HEK293 (cell line): ENCODE measurements at regions not wholly inside any gene's neighbourhood (a gene's known extent, or its start where the extent isn't known, plus 50 kb on each side); places are given as distances from the start of the nearest gene placed in this dataset.
A peak's percentile ranks its signal among the peaks of the same experiment; 100 is the strongest.

Experiments used
- CTCF ChIA-PET: fragments of 350-600 bp; formaldehyde crosslinking; extraction: SDS; loops from one replicate; lab custom pipeline; 2021; ENCODE audit warnings: antibody characterized with exemption; lab: Yijun Ruan, JAX
- POLR2A ChIA-PET: fragments of 300-600 bp; formaldehyde crosslinking; extraction: SDS; loops from one replicate; lab custom pipeline; 2020; ENCODE audit warnings: antibody characterized with exemption, inconsistent platforms; lab: Yijun Ruan, JAX
- H3K27ac ChIP-seq: fragments of 200-500 bp; sonication (Bioruptor generic); 2 replicates; pipeline ENCODE4 v1.5.1; 2014; ENCODE audit warnings: low read depth, low read length, control low read depth, inconsistent platforms; ENCODE audit errors: extremely low read depth
- H3K36me3 ChIP-seq, 2 experiments: fragments of 200-500 bp in 1 of 2; sonication (Bioruptor generic) in 1 of 2; 1 replicate in 1 of 2; 2 replicates in 1 of 2; pipeline ENCODE4 v1.5.1; 2014 to 2017; ENCODE audit warnings: inconsistent platforms in 2 of 2, low read length in 2 of 2; ENCODE audit not compliant: control insufficient read depth in 2 of 2, insufficient read depth in 1 of 2
- H3K4me1 ChIP-seq: fragments of 200-500 bp; sonication (Bioruptor generic); 2 replicates; pipeline ENCODE4 v1.5.1; 2014; ENCODE audit warnings: mild to moderate bottlenecking, low read length, inconsistent platforms; ENCODE audit not compliant: control insufficient read depth, insufficient read depth
- H3K4me3 ChIP-seq: 2 replicates; pipeline ENCODE4 v1.5.1; 2011; ENCODE audit warnings: low read depth, mild to moderate bottlenecking, control low read depth, low read length, moderate library complexity
- H3K9me3 ChIP-seq: fragments of 200-500 bp; sonication (Bioruptor generic); 2 replicates; pipeline ENCODE4 v1.5.1; 2014; ENCODE audit warnings: low read depth, low read length, inconsistent platforms; ENCODE audit not compliant: control insufficient read depth, insufficient read depth
- EGR2 ChIP-seq: fragments of 450-650 bp; formaldehyde crosslinking; IDR thresholded peaks from 2 replicates; pipeline ENCODE4 v1.5.1; 2016; ENCODE audit warnings: low read depth, missing biosample characterization, missing genetic modification characterization
- ELK4 ChIP-seq: IDR thresholded peaks from 2 replicates; pipeline ENCODE4 v1.6.1; 2011; ENCODE audit warnings: mild to moderate bottlenecking, low read depth, low read length, borderline replicate concordance
- GFI1B ChIP-seq: fragments of 450-650 bp; formaldehyde crosslinking; IDR thresholded peaks from 2 replicates; pipeline ENCODE4 v1.5.1; 2016; ENCODE audit warnings: missing biosample characterization, missing genetic modification characterization
- KLF10 ChIP-seq: fragments of 450-650 bp; IDR thresholded peaks from 2 replicates; pipeline ENCODE4 v1.5.1; 2018; ENCODE audit warnings: missing biosample characterization, mild to moderate bottlenecking, missing genetic modification characterization
- MZF1 ChIP-seq: fragments of 450-650 bp; formaldehyde crosslinking; IDR thresholded peaks from 2 replicates; pipeline ENCODE4 v1.5.1; 2017; ENCODE audit warnings: missing biosample characterization, missing genetic modification characterization, borderline replicate concordance
- PBX3 ChIP-seq: sonication (generic); formaldehyde crosslinking; IDR thresholded peaks from 2 replicates; pipeline ENCODE4 v1.8.1; 2022; ENCODE audit warnings: mild to moderate bottlenecking, moderate library complexity, missing genetic modification reagents
- PRDM2 ChIP-seq: fragments of 450-650 bp; formaldehyde crosslinking; IDR thresholded peaks from 2 replicates; pipeline ENCODE4 v1.5.1; 2016; ENCODE audit warnings: missing biosample characterization, missing genetic modification characterization, borderline replicate concordance
- TRIM28 ChIP-seq: IDR thresholded peaks from 2 replicates; pipeline ENCODE4 v1.6.1; 2011; ENCODE audit warnings: low read length, control low read depth, borderline replicate concordance
- TSHZ1 ChIP-seq: fragments of 450-650 bp; formaldehyde crosslinking; IDR thresholded peaks from 2 replicates; pipeline ENCODE4 v1.5.1; 2016; ENCODE audit warnings: missing biosample characterization, missing genetic modification characterization, borderline replicate concordance
- ZNF175 ChIP-seq: fragments of 450-650 bp; formaldehyde crosslinking; IDR thresholded peaks from 2 replicates; pipeline ENCODE4 v1.5.1; 2016; ENCODE audit warnings: missing biosample characterization, missing genetic modification characterization
- ZNF18 ChIP-seq: fragments of 450-650 bp; formaldehyde crosslinking; IDR thresholded peaks from 2 replicates; pipeline ENCODE4 v1.5.1; 2016; ENCODE audit warnings: missing biosample characterization, missing genetic modification characterization
- ZNF266 ChIP-seq: fragments of 450-650 bp; formaldehyde crosslinking; IDR thresholded peaks from 2 replicates; pipeline ENCODE4 v1.5.1; 2016; ENCODE audit warnings: missing biosample characterization, missing genetic modification characterization, low read depth
- ZNF292 ChIP-seq: fragments of 450-650 bp; formaldehyde crosslinking; IDR thresholded peaks from 2 replicates; pipeline ENCODE4 v1.5.1; 2016; ENCODE audit warnings: low read depth, missing biosample characterization, missing genetic modification characterization, borderline replicate concordance
- ZNF341 ChIP-seq: fragments of 450-650 bp; formaldehyde crosslinking; IDR thresholded peaks from 2 replicates; pipeline ENCODE4; 2016; ENCODE audit warnings: low read depth, missing biosample characterization, missing genetic modification characterization
- ZNF350 ChIP-seq: fragments of 450-650 bp; formaldehyde crosslinking; IDR thresholded peaks from 2 replicates; pipeline ENCODE4 v1.5.0; 2017; ENCODE audit warnings: missing biosample characterization, mild to moderate bottlenecking, missing genetic modification characterization
- ZNF639 ChIP-seq: fragments of 450-650 bp; formaldehyde crosslinking; IDR thresholded peaks from 2 replicates; pipeline ENCODE4 v1.5.1; 2016; ENCODE audit warnings: missing biosample characterization, missing genetic modification characterization
- ZNF664 ChIP-seq: fragments of 450-650 bp; formaldehyde crosslinking; IDR thresholded peaks from 2 replicates; pipeline ENCODE4 v1.5.1; 2016; ENCODE audit warnings: missing biosample characterization, missing genetic modification characterization
- ZNF677 ChIP-seq: fragments of 450-650 bp; IDR thresholded peaks from 2 replicates; pipeline ENCODE4 v1.5.0; 2018; ENCODE audit warnings: missing biosample characterization, mild to moderate bottlenecking, missing genetic modification characterization, moderate library complexity
- ZNF837 ChIP-seq: fragments of 450-650 bp; formaldehyde crosslinking; IDR thresholded peaks from 2 replicates; pipeline ENCODE4 v1.5.1; 2016; ENCODE audit warnings: missing biosample characterization, missing genetic modification characterization

- TF ChIP-seq ZNF18, result no peak
- TF ChIP-seq ZNF677, result no peak
These were observed 401.6 kb downstream of the NR2F1-AS1 start (continued) for GRCh38 chr5:93179466-93179865.

GRCh38 chr5:93174930-93175329 is 406.1 kb downstream of the NR2F1-AS1 start:
- no peak for TF ChIP-seq ZNF175 (tag by site-specific recombination)
- TF ChIP-seq ELK4, result no peak
- TF ChIP-seq ZNF350 (tag by site-specific recombination), result no peak
- TF ChIP-seq ZNF677, result peak; percentile 48; the same call in 1 of the 2 replicates
- no peak for TF ChIP-seq TSHZ1 (tag by site-specific recombination)
- no peak for TF ChIP-seq PBX3
- H3K27ac ChIP-seq, result no peak overlapping the region
- no peak overlapping the region for H3K4me3 ChIP-seq
- ChIA-PET CTCF (no interaction called here), POLR2A (no interaction called here)
- no peaks in the 10 kb centered on the region for H3K9me3 ChIP-seq
- H3K36me3 ChIP-seq, result no peaks in the 10 kb centered on the region
- no peaks in the 10 kb centered on the region for H3K4me1 ChIP-seq

GRCh38 chr5:93165559-93165958 is 415.5 kb downstream of the NR2F1-AS1 start:
- H3K9me3 ChIP-seq, result no peaks in the 10 kb centered on the region
- POLR2A ChIA-PET, result no interaction called here
- no peaks in the 10 kb centered on the region for H3K36me3 ChIP-seq
- H3K27ac ChIP-seq, result no peak overlapping the region
- CTCF ChIA-PET, result no interaction called here
- H3K4me1 ChIP-seq, result no peaks in the 10 kb centered on the region; the same call in 1 of the 2 replicates
- no peak overlapping the region for H3K4me3 ChIP-seq
- TF ChIP-seq PRDM2 (tag by site-specific recombination) (no peak), EGR2 (tag by site-specific recombination) (no peak), ZNF664 (tag by site-specific recombination) (no peak), ZNF266 (tag by site-specific recombination) (no peak), ZNF292 (tag by site-specific recombination) (no peak), ZNF341 (tag by site-specific recombination) (no peak), MZF1 (tag by site-specific recombination) (no peak), ZNF837 (tag by site-specific recombination) (no peak), TRIM28 (no peak), GFI1B (tag by site-specific recombination) (no peak), KLF10 (tag by site-specific recombination) (no peak), ZNF639 (no peak)
